Heart right ventricle (tissue), 16 donors: ENCODE measurements at regions not wholly inside any gene's neighbourhood (a gene's known extent, or its start where the extent isn't known, plus 50 kb on each side); places are given as distances from the start of the nearest gene placed in this dataset.

Experiments
- ATAC-seq, 8 donors: fragments of 200-7000 bp; cut with Tn5 transposase; one replicate each; pipeline ENCODE4 v1.9.1; 2020; ENCODE audit warnings: mild to moderate bottlenecking in 8 of 8, moderate library complexity in 8 of 8, moderate number of reproducible peaks in 1 of 8
- DNase-seq, 2 donors: peaks; one replicate each; pipeline ENCODE4 v3.0.0-alpha.2; 2020
- H3K27ac ChIP-seq, 10 donors: fragments of 200-600 bp; sonication (generic) in 2 of 10; one replicate each; pipeline versions ENCODE4 v1.5.0 to v1.8.0; 2020 to 2022; ENCODE audit warnings: mild to moderate bottlenecking in 3 of 10
- H3K27me3 ChIP-seq, 7 donors: fragments of 200-600 bp; one replicate each; pipeline ENCODE4 v1.8.0; 2021 to 2022; ENCODE audit warnings: mild to moderate bottlenecking in 2 of 7
- H3K36me3 ChIP-seq, 9 donors: fragments of 200-600 bp; sonication (generic) in 1 of 9; one replicate each; pipeline versions ENCODE4 v1.5.0 to v1.8.0; 2020 to 2022; ENCODE audit warnings: mild to moderate bottlenecking in 2 of 9
- H3K4me1 ChIP-seq, 9 donors: fragments of 200-600 bp; sonication (generic) in 1 of 9; one replicate each; pipeline versions ENCODE4 v1.5.0 to v1.8.0; 2020 to 2022; ENCODE audit warnings: mild to moderate bottlenecking in 4 of 9
- H3K4me3 ChIP-seq, 10 donors: fragments of 200-600 bp; sonication (generic) in 2 of 10; one replicate each; pipeline versions ENCODE4 v1.5.0 to v1.8.0; 2020 to 2022; ENCODE audit warnings: mild to moderate bottlenecking in 7 of 10, moderate library complexity in 2 of 10
- H3K9me3 ChIP-seq, 11 donors: fragments of 200-600 bp in 10 of 11; sonication (generic) in 2 of 11; one replicate each; pipeline versions ENCODE4 v1.5.0 to v1.8.0; 2013 to 2022; ENCODE audit warnings: mild to moderate bottlenecking in 2 of 11, control low read depth in 1 of 11, moderate library complexity in 1 of 11
- WGBS, 2 donors: extraction: QIAGEN DNeasy Blood & Tissue Kit; methylation state at CpG; one replicate each; pipeline ENCODE4 v1.1.7; 2013; ENCODE audit warnings: inconsistent platforms in 1 of 2; 5-methylcytosine and 5-hydroxymethylcytosine counted together
- intact Hi-C, 10 donors: fragments of 100-400 bp; cut with DNase I; formaldehyde crosslinking; loops; one replicate each; pipeline versions ENCODE4 v1.11.1 to v1.14.2; 2022
- TF ChIP-seq, protein P1 (sequence below), 9 donors: fragments of 200-600 bp; sonication (generic) in 2 of 9; IDR thresholded peaks; one replicate each; pipeline versions ENCODE4 v1.5.0 to v1.8.0; 2021 to 2022; ENCODE audit warnings: antibody characterized with exemption in 9 of 9, mild to moderate bottlenecking in 5 of 9, moderate library complexity in 1 of 9
- donor health status: Arrhythmogenic right ventricular cardiomyopathy.
- donor health status: ischemic (EF 13 %, LVEDD 7.1; RV severe dilation, severe dysfunction).
- donor health status: healthy with polysubstance abuse.
- donor health status: DM: no; HTN: yes; CAD: no.
- donor health status: DM: no; HTN: no; CAD: no.
- donor health status: ischemic (EF 25% LVEDD 6.9; RV normal size, moderate dysfunction).
- donor health status: ischemic (EF 25% LVEDD 5.7; RV mildly dilated, moderate dysfunction).
- donor health status: healthy.
- donor health status: DM: yes; HTN: yes; CAD: no.
- donor health status: Ischemic cardiomyopathy.
- donor health status: ischemic (EF 35%, LVEDD 5.7; RV mildly dilated, moderate dysfunction).
- donor health status: nonischemic (EF 11% LVEDD 7.7; RV severe dilation, severe dysfunction).
- donor health status: DM: yes; HTN: yes; CAD: no.
- donor health status: PGD.
- donor health status: ischemic (EF 29% LVEDD 5.4; RV normal size, mild dysfunction).
- donor health status: nonischemic (EF 23%, LVEDD 6.1; RV moderate dilation, normal function).

DNA sequence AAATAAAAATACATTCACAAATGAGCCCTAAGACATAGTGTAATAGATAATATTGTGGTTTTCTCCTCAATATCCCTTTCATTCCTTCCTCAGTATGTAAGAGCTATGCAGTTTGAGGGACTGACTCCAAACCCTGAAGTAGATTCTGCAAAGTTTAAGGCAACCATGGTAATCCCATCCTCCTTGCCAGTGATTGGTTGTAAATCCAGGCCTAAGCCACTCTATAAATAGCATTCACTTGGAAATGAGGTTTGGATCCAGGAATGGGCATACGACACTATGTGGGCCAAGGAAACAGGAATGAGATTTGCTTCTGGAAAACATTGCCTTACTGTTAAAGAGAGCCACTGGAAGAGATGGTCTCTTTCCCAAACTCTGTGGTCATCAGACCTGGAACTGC is 468.7 kb upstream of the SOX5 start:
- ATAC-seq (no peak), DNase-seq (no peak)
- Histone ChIP-seq H3K27ac (no peak overlapping the region), H3K4me1 (no peaks in the 10 kb centered on the region), H3K27me3 (no peaks in the 10 kb centered on the region), H3K4me3 (no peak overlapping the region), H3K36me3 (no peaks in the 10 kb centered on the region), H3K9me3 (peaks cover 0 to 16% (median 5%) of the 10 kb centered on the region in 11 donors)
- 39 to 52% methylated on average over 1 of the region's 1 CpG for WGBS, 2 donors
- TF ChIP-seq, protein P1, sequence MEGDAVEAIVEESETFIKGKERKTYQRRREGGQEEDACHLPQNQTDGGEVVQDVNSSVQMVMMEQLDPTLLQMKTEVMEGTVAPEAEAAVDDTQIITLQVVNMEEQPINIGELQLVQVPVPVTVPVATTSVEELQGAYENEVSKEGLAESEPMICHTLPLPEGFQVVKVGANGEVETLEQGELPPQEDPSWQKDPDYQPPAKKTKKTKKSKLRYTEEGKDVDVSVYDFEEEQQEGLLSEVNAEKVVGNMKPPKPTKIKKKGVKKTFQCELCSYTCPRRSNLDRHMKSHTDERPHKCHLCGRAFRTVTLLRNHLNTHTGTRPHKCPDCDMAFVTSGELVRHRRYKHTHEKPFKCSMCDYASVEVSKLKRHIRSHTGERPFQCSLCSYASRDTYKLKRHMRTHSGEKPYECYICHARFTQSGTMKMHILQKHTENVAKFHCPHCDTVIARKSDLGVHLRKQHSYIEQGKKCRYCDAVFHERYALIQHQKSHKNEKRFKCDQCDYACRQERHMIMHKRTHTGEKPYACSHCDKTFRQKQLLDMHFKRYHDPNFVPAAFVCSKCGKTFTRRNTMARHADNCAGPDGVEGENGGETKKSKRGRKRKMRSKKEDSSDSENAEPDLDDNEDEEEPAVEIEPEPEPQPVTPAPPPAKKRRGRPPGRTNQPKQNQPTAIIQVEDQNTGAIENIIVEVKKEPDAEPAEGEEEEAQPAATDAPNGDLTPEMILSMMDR (IDR thresholded peaks at IDR 0.05), result no peak
- intact Hi-C loops, result loop anchor here in 1 of 10 donors (10.0 kb wide), 1 partner anchor 203 kb away; no protein-coding TSS in a partner anchor

DNA sequence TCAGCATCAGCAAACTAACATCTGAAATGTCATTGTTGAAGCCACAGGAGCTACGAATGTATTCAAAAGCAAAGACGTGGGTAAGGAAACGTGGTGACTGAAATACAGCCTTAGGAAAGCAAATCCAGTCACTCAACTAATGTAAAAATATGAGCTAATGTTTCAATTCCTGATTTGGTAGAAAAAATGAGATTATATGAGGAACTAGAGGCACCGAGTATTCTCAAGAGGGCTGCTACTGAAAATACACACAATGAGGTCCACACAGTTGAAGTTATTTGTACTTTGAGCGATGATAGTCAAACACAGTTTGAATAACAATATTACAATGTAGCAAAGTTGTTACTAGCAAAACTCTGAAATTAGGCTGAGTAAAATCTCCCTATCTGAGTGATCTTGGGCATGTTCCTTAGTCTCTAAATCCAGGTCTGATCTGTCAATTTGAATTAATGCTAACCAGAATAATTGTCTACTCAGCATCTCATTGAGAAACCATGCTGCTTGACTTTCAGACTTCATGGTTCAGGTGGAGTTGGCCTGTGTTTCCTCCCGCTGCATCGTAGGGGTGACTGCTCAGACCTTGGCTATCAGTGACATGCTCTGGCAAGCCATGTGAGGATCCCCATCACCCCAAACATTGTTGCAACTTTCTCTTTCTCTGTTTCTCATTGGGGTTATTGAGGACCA is 467.1 kb upstream of the SOX5 start:
- Histone ChIP-seq H3K4me1 (no peaks in the 10 kb centered on the region), H3K9me3 (peaks cover 0 to 15% (median 5%) of the 10 kb centered on the region in 11 donors), H3K27ac (no peak overlapping the region), H3K4me3 (no peak overlapping the region), H3K27me3 (no peaks in the 10 kb centered on the region), H3K36me3 (no peaks in the 10 kb centered on the region)
- intact Hi-C loops, result loop anchor here in 1 of 10 donors (10.0 kb wide), 1 partner anchor 202 kb away; no protein-coding TSS in a partner anchor
- DNase-seq, result no peak
- WGBS, 2 donors, result 86 to 88% methylated on average over 7 of the region's 7 CpGs
- no peak for ATAC-seq
- TF ChIP-seq, protein P1 (IDR thresholded peaks at IDR 0.05), result no peak

DNA sequence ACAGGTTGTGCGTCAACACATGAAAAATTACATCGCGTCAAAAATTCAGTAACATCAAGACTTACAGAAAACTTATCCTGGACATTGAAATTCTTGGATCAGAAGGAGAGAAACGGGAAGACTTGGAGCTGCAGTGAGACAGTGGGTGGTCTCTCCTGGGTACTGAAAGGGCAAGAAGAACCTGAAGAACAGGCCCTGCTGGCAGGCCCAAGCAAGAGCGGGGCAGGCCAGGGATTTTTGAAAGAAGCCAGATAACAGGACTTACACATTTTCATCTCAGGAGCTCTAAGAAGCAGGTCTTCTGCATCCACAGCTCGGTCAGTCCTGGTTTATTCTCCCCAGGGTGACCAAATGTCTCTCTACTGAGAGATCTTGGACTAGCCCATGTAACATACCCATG is 466.5 kb upstream of the SOX5 start:
- no peaks in the 10 kb centered on the region for H3K4me1 ChIP-seq
- no peak overlapping the region for H3K4me3 ChIP-seq
- TF ChIP-seq, protein P1 (IDR thresholded peaks at IDR 0.05), result no peak
- DNase-seq (no peak), ATAC-seq (no peak)
- intact Hi-C loops, result loop anchor here in 1 of 10 donors (10.0 kb wide), 1 partner anchor 201 kb away; no protein-coding TSS in a partner anchor
- WGBS, 2 donors, result 86 to 90% methylated on average over 6 of the region's 6 CpGs
- no peaks in the 10 kb centered on the region for H3K27me3 ChIP-seq
- H3K36me3 ChIP-seq, result no peaks in the 10 kb centered on the region
- no peak overlapping the region for H3K27ac ChIP-seq
- H3K9me3 ChIP-seq, result peaks cover 0 to 12% (median 4%) of the 10 kb centered on the region in 11 donors

DNA sequence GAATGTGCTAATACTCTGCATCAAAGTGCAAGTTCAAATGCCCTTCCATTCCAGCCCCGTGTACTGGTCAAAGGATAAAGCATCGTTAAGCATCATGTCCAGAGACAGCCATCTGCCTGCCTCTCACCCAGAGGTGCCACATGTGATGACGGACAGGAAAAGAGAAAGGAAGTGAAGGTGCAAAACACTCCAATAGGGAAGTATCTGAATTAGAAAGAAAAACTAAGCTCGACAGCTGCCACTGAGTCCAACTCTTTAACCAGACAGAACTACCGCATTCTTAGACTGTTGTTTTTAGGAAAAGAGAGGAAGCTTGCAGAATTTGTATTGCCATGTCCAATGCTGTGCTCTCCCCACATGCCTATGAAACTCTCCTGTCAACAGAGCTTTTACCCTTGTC is 465.0 kb upstream of the SOX5 start:
- Histone ChIP-seq H3K36me3 (no peaks in the 10 kb centered on the region), H3K4me3 (no peak overlapping the region), H3K9me3 (peaks cover 0 to under 1% (median 0%) of the 10 kb centered on the region in 11 donors), H3K4me1 (no peaks in the 10 kb centered on the region), H3K27ac (no peak overlapping the region), H3K27me3 (no peaks in the 10 kb centered on the region)
- ATAC-seq (no peak), DNase-seq (no peak)
- TF ChIP-seq, protein P1 (IDR thresholded peaks at IDR 0.05), result no peak
- WGBS, 2 donors, result 50 to 51% methylated on average over 5 of the region's 5 CpGs
- intact Hi-C loops, result loop anchor here in 1 of 10 donors (10.0 kb wide), 1 partner anchor 200 kb away; no protein-coding TSS in a partner anchor
